ENCODE measurements at regions not wholly inside any gene's neighbourhood (a gene's known extent, or its start where the extent isn't known, plus 50 kb on each side); places are given as distances from the start of the nearest gene placed in this dataset.

GRCh38 chrX:39890807-39891206, 207.0 kb downstream of the BCOR start:
- Histone ChIP-seq H3K9me2 (ENCODE audit: low read depth, low read length) (no peaks in the 10 kb centered on the region), H3K4me2 (ENCODE audit: low read length) (no peak overlapping the region), H3K79me2 (ENCODE audit: insufficient read depth, low read length) (no peaks in the 10 kb centered on the region), H3K9ac (ENCODE audit: low read length) (no peak overlapping the region), H3K36me3 (ENCODE audit: insufficient read depth, low read length) (no peaks in the 10 kb centered on the region), H3K4me1 (ENCODE audit: insufficient read depth, low read length, severe bottlenecking) (peaks cover 21% of the 10 kb centered on the region), H4K20me1 (ENCODE audit: insufficient read depth, low read length) (no peaks in the 10 kb centered on the region), H3K27me3 (ENCODE audit: insufficient read depth, low read length) (no peaks in the 10 kb centered on the region), H2AFZ (ENCODE audit: low read length) (no peak overlapping the region), H3K4me3 (ENCODE audit: low read depth, low read length, poor library complexity, severe bottlenecking) (no peak overlapping the region), H3F3A (ENCODE audit: insufficient read depth, low read length) (no peaks in the 10 kb centered on the region), H3K9me3 (ENCODE audit: low read length) (no peaks in the 10 kb centered on the region), H3K27ac (ENCODE audit: low read depth, low read length, poor library complexity, severe bottlenecking) (no peak overlapping the region)
- no peak for TF ChIP-seq CTCF (IDR thresholded peaks at IDR 0.05; ENCODE audit: low read length)

- H3K4me2 ChIP-seq (ENCODE audit: low read length) = no peak overlapping the region
- TF ChIP-seq EZH2 (IDR thresholded peaks at IDR 0.05; ENCODE audit: borderline replicate concordance, low read length) (no peak), CTCF (IDR thresholded peaks at IDR 0.05; ENCODE audit: low read length) (no peak)
- peaks cover 21% of the 10 kb centered on the region for H3K4me1 ChIP-seq (ENCODE audit: insufficient read depth, low read length, severe bottlenecking)
These were observed 206.0 kb downstream of the BCOR start for GRCh38 chrX:39891781-39892180.

GRCh38 chrX:39893417-39894338, 204.1 kb downstream of the BCOR start:
- H3K36me3 ChIP-seq (ENCODE audit: insufficient read depth, low read length) = no peaks in the 10 kb centered on the region
- peaks cover 21% of the 10 kb centered on the region for H3K4me1 ChIP-seq (ENCODE audit: insufficient read depth, low read length, severe bottlenecking)
- H4K20me1 ChIP-seq (ENCODE audit: insufficient read depth, low read length) = no peaks in the 10 kb centered on the region
- no peak overlapping the region for H3K4me3 ChIP-seq (ENCODE audit: low read depth, low read length, poor library complexity, severe bottlenecking)
- H3K27ac ChIP-seq (ENCODE audit: low read depth, low read length, poor library complexity, severe bottlenecking) = no peak overlapping the region
- no peak overlapping the region for H3K4me2 ChIP-seq (ENCODE audit: low read length)
- no peak overlapping the region for H2AFZ ChIP-seq (ENCODE audit: low read length)
- H3K9me2 ChIP-seq (ENCODE audit: low read depth, low read length) = no peaks in the 10 kb centered on the region
- H3K9ac ChIP-seq (ENCODE audit: low read length) = no peak overlapping the region
- H3K9me3 ChIP-seq (ENCODE audit: low read length) = no peaks in the 10 kb centered on the region
- no peaks in the 10 kb centered on the region for H3F3A ChIP-seq (ENCODE audit: insufficient read depth, low read length)
- no peaks in the 10 kb centered on the region for H3K27me3 ChIP-seq (ENCODE audit: insufficient read depth, low read length)
- no peaks in the 10 kb centered on the region for H3K79me2 ChIP-seq (ENCODE audit: insufficient read depth, low read length)
- TF ChIP-seq CTCF (IDR thresholded peaks at IDR 0.05; ENCODE audit: low read length) (no peak), EZH2 (IDR thresholded peaks at IDR 0.05; ENCODE audit: borderline replicate concordance, low read length) (no peak)

More at GRCh38 chrX:39891781-39892180, 206.0 kb downstream of the BCOR start:
- Histone ChIP-seq H3K79me2 (ENCODE audit: insufficient read depth, low read length) (no peaks in the 10 kb centered on the region), H3K9me2 (ENCODE audit: low read depth, low read length) (no peaks in the 10 kb centered on the region), H3K27me3 (ENCODE audit: insufficient read depth, low read length) (no peaks in the 10 kb centered on the region), H3K36me3 (ENCODE audit: insufficient read depth, low read length) (no peaks in the 10 kb centered on the region), H2AFZ (ENCODE audit: low read length) (no peak overlapping the region), H3K27ac (ENCODE audit: low read depth, low read length, poor library complexity, severe bottlenecking) (peak overlapping the region; percentile 39), H4K20me1 (ENCODE audit: insufficient read depth, low read length) (no peaks in the 10 kb centered on the region), H3K9ac (ENCODE audit: low read length) (no peak overlapping the region), H3K4me3 (ENCODE audit: low read depth, low read length, poor library complexity, severe bottlenecking) (no peak overlapping the region), H3K9me3 (ENCODE audit: low read length) (no peaks in the 10 kb centered on the region), H3F3A (ENCODE audit: insufficient read depth, low read length) (no peaks in the 10 kb centered on the region)
